ENCODE measurements at regions not wholly inside any gene's neighbourhood (a gene's known extent, or its start where the extent isn't known, plus 50 kb on each side); places are given as distances from the start of the nearest gene placed in this dataset.
"Not testable (repeated sequence)": the region's sequence is repeated elsewhere in the genome, so short reads cannot be mapped to it uniquely, and the experiment has no call there.

DNA sequence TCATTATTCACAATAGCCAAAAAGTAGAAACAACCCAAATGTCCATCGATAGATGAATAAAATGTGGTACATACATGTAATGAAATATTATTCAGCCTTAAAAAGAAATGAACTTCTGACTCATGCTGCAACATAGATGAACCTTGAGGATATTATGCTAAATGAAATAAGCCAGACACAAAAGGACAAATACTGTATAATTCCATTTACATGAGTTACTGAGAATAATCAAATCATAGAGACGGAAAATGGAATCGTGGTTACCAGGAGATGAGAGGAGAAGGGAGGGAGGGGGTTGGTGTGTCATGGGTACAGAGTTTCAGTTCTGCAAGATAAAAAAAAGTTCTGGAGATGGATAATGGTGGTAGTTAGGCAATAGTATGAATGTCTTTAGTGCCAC is 184.1 kb downstream of the PSMG1 start:
- TF ChIP-seq, protein P1, sequence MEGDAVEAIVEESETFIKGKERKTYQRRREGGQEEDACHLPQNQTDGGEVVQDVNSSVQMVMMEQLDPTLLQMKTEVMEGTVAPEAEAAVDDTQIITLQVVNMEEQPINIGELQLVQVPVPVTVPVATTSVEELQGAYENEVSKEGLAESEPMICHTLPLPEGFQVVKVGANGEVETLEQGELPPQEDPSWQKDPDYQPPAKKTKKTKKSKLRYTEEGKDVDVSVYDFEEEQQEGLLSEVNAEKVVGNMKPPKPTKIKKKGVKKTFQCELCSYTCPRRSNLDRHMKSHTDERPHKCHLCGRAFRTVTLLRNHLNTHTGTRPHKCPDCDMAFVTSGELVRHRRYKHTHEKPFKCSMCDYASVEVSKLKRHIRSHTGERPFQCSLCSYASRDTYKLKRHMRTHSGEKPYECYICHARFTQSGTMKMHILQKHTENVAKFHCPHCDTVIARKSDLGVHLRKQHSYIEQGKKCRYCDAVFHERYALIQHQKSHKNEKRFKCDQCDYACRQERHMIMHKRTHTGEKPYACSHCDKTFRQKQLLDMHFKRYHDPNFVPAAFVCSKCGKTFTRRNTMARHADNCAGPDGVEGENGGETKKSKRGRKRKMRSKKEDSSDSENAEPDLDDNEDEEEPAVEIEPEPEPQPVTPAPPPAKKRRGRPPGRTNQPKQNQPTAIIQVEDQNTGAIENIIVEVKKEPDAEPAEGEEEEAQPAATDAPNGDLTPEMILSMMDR (IDR thresholded peaks at IDR 0.05; ENCODE audit: control insufficient read depth, extremely low read depth, insufficient read depth), result no peak
- H3K4me3 ChIP-seq (ENCODE audit: low read depth, low read length), result no peak overlapping the region
- no peak for DNase-seq (ENCODE audit: low read depth)

DNA sequence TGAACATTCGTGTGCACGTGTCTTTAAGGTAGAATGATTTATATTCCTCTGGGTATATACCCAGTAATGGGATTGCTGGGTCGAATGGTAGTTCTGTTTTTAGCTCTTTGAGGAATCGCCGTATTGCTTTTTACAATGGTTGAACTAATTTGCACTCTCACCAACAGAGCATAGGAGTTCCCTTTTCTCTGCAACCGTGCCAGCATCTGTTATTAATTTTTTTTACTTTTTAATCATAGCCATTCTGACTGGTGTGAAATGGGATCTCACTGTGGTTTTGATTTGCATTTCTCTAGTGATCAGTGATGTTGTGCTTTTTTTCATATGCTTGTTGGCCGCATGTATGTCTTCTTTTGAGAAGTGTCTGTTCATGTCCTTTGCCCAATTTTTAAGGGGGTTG is 185.0 kb downstream of the PSMG1 start:
- DNase-seq (ENCODE audit: low read depth); H3K4me3 ChIP-seq (ENCODE audit: low read depth, low read length): not testable (repeated sequence)

DNA sequence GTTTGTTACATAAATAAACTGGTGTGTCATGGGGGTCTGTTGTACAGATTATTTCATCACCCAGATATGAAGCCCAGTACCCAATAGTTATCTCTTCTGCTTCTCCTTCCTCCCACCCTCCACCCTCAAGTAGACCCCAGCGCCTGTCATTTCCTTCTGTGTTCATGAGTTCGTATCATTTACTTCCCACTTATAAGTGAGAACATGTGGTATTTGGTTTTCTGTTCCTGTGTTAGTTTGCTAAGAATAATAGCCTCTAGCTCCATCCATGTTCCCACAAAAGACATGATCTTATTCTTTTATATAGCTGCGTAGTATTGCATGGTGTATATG is 185.4 kb downstream of the PSMG1 start:
- not testable (repeated sequence) for H3K4me3 ChIP-seq (ENCODE audit: low read depth, low read length); DNase-seq (ENCODE audit: low read depth)

DNA sequence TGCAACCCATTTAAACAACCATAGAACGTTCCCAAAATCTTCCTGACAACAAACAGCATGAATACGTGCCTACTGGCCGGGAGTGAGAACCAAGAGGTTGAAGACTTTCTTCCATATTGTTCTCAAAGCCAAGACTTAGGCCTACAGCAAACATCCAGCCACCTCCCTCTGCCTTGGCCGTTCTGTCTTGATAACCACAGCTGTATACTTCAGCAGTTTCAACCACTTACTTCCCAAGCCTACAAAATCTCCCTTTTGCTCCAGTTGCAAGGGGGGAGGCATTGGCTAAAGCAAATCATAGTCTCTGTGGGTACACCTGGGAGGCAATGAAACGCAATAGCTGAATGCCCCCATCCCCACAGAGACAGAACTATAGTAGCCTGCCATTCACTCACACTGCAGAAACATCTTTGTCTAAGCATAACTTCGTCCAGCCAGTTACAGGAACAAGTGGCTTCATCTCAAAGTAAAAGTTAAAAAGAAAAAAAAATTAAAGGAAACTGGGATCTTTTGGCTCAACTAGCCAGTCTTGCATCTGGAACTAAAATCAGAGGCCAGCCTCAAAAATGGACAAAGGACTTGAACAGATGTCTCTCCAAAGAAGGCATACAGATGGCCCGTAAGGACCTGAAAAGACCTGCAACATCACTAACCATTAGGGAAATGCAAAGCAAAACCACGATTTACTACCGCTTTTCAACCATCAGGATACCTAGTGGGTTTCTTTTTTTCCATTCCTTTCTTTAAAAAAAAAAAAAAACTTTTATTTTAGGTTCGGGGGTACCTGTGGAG is 186.0 kb downstream of the PSMG1 start:
- DNase-seq (ENCODE audit: low read depth), result no peak
- no peak overlapping the region for H3K4me3 ChIP-seq (ENCODE audit: low read depth, low read length)
- TF ChIP-seq, protein P1 (IDR thresholded peaks at IDR 0.05; ENCODE audit: control insufficient read depth, extremely low read depth, insufficient read depth), result no peak

DNA sequence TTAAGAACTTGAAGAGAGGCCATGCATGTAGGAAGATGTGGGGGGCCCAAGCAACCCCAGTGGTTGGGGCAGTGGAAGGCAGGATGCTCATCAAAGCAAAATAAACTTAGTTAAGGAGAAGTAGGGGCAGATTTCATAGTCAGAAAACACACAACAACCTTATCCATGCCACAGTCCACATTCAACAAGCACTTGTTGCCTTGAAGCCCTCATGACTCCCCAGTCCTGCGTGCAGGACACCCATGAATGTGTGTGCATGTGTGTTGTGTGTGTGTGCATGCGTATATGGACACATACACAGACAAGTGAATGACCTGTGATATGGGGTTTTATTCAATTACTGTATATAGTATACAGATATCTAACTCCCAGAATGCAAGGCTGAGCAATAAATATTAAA is 186.9 kb downstream of the PSMG1 start:
- TF ChIP-seq, protein P1 (IDR thresholded peaks at IDR 0.05; ENCODE audit: control insufficient read depth, extremely low read depth, insufficient read depth), result no peak
- no peak overlapping the region for H3K4me3 ChIP-seq (ENCODE audit: low read depth, low read length)
- DNase-seq (ENCODE audit: low read depth), result no peak

DNA sequence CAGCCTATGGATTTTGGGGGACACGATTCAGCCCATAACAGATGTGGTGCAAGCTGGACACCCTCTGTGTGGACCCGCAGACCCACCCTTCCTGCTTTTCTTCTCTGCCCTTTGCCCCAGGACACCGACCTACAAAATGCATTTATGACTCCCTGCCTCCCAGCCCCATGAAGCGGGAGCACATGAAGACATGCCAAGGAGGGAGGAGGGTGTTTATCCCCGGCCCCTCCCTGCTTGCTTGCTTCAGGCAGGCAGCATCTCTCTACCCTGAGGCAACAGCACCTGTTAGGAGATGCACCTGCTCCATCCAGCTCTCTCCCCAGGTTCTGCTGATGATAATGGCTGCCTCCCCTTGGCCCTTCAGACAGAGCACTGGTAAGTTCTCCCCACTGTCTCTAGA is 187.5 kb downstream of the PSMG1 start:
- DNase-seq (ENCODE audit: low read depth), result no peak
- no peak overlapping the region for H3K4me3 ChIP-seq (ENCODE audit: low read depth, low read length)
- TF ChIP-seq, protein P1 (IDR thresholded peaks at IDR 0.05; ENCODE audit: control insufficient read depth, extremely low read depth, insufficient read depth), result no peak

DNA sequence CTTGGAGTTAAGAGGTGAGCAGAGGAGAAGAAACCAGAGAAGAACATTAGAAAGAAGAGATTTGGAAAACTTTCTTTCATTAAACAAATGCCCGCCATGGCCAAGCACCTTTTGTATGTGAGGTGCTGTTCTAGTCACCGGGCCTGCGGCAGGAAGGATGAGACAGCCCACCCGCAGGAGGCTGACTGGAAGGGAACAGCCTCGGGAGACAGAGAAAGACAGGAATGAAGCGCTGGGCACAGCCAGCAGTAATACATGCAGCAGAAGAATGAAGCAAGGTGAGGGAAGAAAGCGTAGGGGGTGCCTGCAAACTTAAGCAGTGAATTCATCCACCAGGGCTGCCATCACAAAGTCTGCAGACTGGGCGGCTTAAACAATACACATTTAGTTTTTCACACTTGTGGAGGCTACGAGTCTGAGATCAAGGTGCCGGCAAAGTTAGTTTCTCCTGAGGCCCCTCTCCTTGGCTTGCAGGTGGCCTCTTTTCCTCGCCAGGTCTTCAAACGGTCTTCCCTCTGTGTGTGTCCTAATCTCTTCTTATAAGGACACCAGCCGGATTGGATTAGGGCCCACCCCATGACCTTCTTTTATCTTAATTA is 188.1 kb downstream of the PSMG1 start:
- DNase-seq (ENCODE audit: low read depth), result no peak
- no peak overlapping the region for H3K4me3 ChIP-seq (ENCODE audit: low read depth, low read length)
- TF ChIP-seq, protein P1 (IDR thresholded peaks at IDR 0.05; ENCODE audit: control insufficient read depth, extremely low read depth, insufficient read depth), result no peak

DNA sequence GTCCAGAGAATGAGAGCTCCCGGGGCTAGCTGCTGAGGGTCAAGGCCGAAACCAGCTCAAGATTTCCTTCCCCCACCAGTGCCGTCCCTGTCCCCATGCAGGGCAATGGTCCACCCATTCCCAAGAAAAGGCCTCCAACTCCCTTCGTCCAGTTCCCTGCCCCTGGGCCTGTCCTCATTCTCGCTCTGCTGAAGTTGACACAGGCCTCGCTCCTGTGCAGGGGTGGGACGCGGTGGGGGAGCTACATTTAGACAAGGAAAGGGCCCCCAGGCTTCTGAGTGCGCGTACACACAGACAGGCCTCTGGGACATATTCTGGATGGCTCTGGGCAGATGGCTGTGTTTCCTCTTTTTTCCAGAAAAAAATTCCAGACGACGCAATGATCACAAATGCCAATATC is 188.3 kb downstream of the ETS2 start:
- DNase-seq (ENCODE audit: low read depth), result no peak
- TF ChIP-seq, protein P1 (IDR thresholded peaks at IDR 0.05; ENCODE audit: control insufficient read depth, extremely low read depth, insufficient read depth), result no peak
- H3K4me3 ChIP-seq (ENCODE audit: low read depth, low read length), result no peak overlapping the region
